Hepatocyte (in vitro differentiated cells): ENCODE measurements at regions not wholly inside any gene's neighbourhood (a gene's known extent, or its start where the extent isn't known, plus 50 kb on each side); places are given as distances from the start of the nearest gene placed in this dataset.

Experiments used
- DNase-seq: peaks from one replicate; pipeline ENCODE4 v3.0.0-alpha.2; 2016; ENCODE audit warnings: low spot score
- H2AFZ ChIP-seq: fragments of 200-600 bp; sonication (generic); 2 replicates; pipeline ENCODE4 v1.6.0; 2016; ENCODE audit warnings: antibody characterized with exemption, mild to moderate bottlenecking
- H3K27ac ChIP-seq: fragments of 200-600 bp; sonication (generic); 2 replicates; pipeline ENCODE4 v1.5.1; 2016; ENCODE audit warnings: mild to moderate bottlenecking
- H3K27me3 ChIP-seq: fragments of 200-600 bp; sonication (generic); 2 replicates; pipeline ENCODE4 v1.6.1; 2016
- H3K36me3 ChIP-seq: fragments of 200-600 bp; sonication (generic); replicated peaks from 2 replicates; pipeline ENCODE4 v1.5.1; 2016; ENCODE audit warnings: low read depth; ENCODE audit not compliant: insufficient read depth
- H3K4me1 ChIP-seq: fragments of 200-600 bp; sonication (generic); 2 replicates; pipeline ENCODE4 v1.5.1; 2016; ENCODE audit warnings: mild to moderate bottlenecking, moderate library complexity; ENCODE audit not compliant: insufficient read depth
- H3K4me2 ChIP-seq: fragments of 200-600 bp; sonication (generic); 2 replicates; pipeline ENCODE4 v1.6.0; 2016
- H3K4me3 ChIP-seq: fragments of 200-600 bp; sonication (generic); 2 replicates; pipeline ENCODE4 v1.5.1; 2016; ENCODE audit warnings: mild to moderate bottlenecking
- H3K79me2 ChIP-seq: fragments of 200-600 bp; sonication (generic); 2 replicates; pipeline ENCODE4 v1.6.0; 2017; ENCODE audit warnings: mild to moderate bottlenecking
- H3K9me2 ChIP-seq: fragments of 200-600 bp; sonication (generic); replicated peaks from 2 replicates; pipeline ENCODE4 v1.6.0; 2017; ENCODE audit warnings: mild to moderate bottlenecking; ENCODE audit not compliant: insufficient read depth
- H3K9me3 ChIP-seq: fragments of 200-600 bp; sonication (generic); 2 replicates; pipeline ENCODE4 v1.5.1; 2016; ENCODE audit warnings: low read depth, mild to moderate bottlenecking
- H4K20me1 ChIP-seq: fragments of 200-600 bp; sonication (generic); 2 replicates; pipeline ENCODE4 v1.6.0; 2016; ENCODE audit warnings: mild to moderate bottlenecking; ENCODE audit not compliant: insufficient read depth, poor library complexity, severe bottlenecking
- EZH2 ChIP-seq: fragments of 200-600 bp; sonication (generic); IDR thresholded peaks from 2 replicates; pipeline ENCODE4 v1.6.1; 2016; ENCODE audit warnings: antibody characterized with exemption, mild to moderate bottlenecking, borderline replicate concordance
- EZH2phosphoT487 ChIP-seq: fragments of 200-600 bp; sonication (generic); IDR thresholded peaks from one replicate; pipeline ENCODE4 v1.6.1; 2018; ENCODE audit warnings: antibody characterized with exemption, mild to moderate bottlenecking, low read depth, moderate library complexity; ENCODE audit not compliant: unreplicated experiment, severe bottlenecking
- whole genome bisulfite sequencing: methylation state at CpG from one replicate; pipeline ENCODE4 v1.1.6; 2016; ENCODE audit warnings: low lambda C conversion rate; ENCODE audit errors: missing lambda C conversion rate; 5-methylcytosine and 5-hydroxymethylcytosine counted together
- TF ChIP-seq, protein P1 (sequence below): fragments of 200-600 bp; sonication (generic); IDR thresholded peaks from 2 replicates; pipeline ENCODE4 v1.5.1; 2016; ENCODE audit warnings: antibody characterized with exemption, mild to moderate bottlenecking; ENCODE audit not compliant: poor library complexity

DNA sequence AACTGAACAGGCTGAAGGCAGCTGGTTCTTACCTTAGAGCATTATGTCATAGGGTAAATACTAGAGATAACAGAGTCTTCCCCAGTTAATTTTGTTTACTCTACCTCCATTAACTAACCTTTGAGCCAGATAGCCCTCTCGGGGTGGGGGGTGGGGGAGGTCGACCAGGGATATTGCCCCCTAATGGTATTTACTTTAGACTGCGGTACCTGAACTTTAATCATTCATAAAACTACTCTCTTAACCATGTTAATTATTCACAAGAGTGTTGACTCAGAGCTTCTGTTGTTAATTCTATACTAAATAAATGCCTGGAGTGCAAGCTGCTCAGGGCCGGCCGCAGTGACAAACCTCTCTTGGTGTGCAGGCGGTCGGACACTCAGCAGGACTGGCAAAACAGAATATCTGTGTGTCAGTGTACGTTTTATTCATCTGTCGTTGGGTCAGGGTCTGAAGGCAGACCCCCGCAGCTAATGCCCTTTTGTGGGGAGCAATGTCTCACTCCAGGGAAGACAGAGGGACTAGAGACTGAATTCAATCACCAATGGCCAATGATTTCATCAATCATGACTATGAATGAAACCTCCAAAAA lies 152.4 kb upstream of the COL21A1 start:
- Histone ChIP-seq H3K9me3 (peaks cover 4% of the 10 kb centered on the region), H3K27ac (peak overlapping the region; percentile 72), H3K9me2 (no peaks in the 10 kb centered on the region), H3K27me3 (no peaks in the 10 kb centered on the region), H3K4me3 (no peak overlapping the region), H4K20me1 (no peaks in the 10 kb centered on the region), H3K4me2 (peak overlapping the region; percentile 67), H3K36me3 (no peaks in the 10 kb centered on the region), H2AFZ (no peak overlapping the region), H3K4me1 (peaks cover 26% of the 10 kb centered on the region), H3K79me2 (no peaks in the 10 kb centered on the region)
- WGBS: 19% methylated on average over 10 of the region's 10 CpGs
- TF ChIP-seq EZH2phosphoT487 (no peak), EZH2 (no peak)
- TF ChIP-seq, protein P1, sequence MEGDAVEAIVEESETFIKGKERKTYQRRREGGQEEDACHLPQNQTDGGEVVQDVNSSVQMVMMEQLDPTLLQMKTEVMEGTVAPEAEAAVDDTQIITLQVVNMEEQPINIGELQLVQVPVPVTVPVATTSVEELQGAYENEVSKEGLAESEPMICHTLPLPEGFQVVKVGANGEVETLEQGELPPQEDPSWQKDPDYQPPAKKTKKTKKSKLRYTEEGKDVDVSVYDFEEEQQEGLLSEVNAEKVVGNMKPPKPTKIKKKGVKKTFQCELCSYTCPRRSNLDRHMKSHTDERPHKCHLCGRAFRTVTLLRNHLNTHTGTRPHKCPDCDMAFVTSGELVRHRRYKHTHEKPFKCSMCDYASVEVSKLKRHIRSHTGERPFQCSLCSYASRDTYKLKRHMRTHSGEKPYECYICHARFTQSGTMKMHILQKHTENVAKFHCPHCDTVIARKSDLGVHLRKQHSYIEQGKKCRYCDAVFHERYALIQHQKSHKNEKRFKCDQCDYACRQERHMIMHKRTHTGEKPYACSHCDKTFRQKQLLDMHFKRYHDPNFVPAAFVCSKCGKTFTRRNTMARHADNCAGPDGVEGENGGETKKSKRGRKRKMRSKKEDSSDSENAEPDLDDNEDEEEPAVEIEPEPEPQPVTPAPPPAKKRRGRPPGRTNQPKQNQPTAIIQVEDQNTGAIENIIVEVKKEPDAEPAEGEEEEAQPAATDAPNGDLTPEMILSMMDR: no peak
- peak; percentile 73 for DNase-seq

DNA sequence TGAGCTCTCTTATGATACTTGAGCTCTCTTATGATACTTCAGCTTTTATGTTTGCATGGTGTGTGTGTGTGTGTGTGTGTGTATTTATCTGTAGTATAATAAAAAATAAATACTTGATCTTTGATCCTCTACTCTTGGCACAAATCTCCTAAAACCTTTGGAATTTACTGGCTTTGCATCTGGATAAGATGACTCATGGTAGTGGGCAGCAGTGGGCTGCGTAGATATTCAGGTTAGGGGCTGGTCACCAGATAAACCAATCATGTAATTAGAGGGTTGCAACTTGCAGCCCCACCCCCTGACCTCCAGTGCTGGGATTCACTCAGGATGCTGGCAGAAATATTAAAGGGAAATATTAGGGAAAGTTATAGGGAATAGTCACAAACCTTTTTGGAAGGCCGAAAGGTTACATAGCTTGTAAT lies 151.9 kb upstream of the COL21A1 start:
- H3K9me2 ChIP-seq: no peaks in the 10 kb centered on the region

DNA sequence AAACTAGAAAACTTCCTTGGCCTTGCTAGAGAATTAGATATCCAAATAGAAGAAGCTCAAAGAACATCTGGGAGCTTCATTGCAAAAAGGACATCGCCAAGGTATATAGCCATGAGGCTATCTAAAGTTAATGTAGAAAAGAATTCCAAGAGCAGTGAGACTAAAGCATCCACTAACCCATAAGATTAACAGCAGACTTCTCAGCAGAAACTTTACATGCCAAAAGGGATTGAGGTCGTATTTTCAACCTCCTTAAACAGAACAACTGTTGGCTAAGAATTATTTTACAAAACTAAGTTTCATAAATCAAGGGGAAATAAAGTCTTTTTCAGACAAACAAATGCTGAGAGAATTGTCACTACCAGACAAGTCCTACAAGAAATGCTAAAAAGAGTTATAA lies 149.1 kb upstream of the COL21A1 start:
- no peak overlapping the region for H3K4me2 ChIP-seq
- DNase-seq: no peak
- no peaks in the 10 kb centered on the region for H3K36me3 ChIP-seq
- H3K4me1 ChIP-seq: peaks cover 15% of the 10 kb centered on the region
- H4K20me1 ChIP-seq: no peaks in the 10 kb centered on the region
- TF ChIP-seq EZH2phosphoT487: no peak
- WGBS: 89% methylated on average over 2 of the region's 2 CpGs
- H3K79me2 ChIP-seq: no peaks in the 10 kb centered on the region
- peak overlapping the region; percentile 16 for H3K27ac ChIP-seq
- H3K4me3 ChIP-seq: no peak overlapping the region
- no peaks in the 10 kb centered on the region for H3K9me2 ChIP-seq
- no peaks in the 10 kb centered on the region for H3K9me3 ChIP-seq
- H2AFZ ChIP-seq: no peak overlapping the region
- no peaks in the 10 kb centered on the region for H3K27me3 ChIP-seq

More for the DNA sequence above, 151.9 kb upstream of the COL21A1 start:
- Histone ChIP-seq H3K36me3 (no peaks in the 10 kb centered on the region), H2AFZ (no peak overlapping the region), H3K4me1 (peaks cover 23% of the 10 kb centered on the region), H3K27me3 (no peaks in the 10 kb centered on the region), H3K27ac (peak overlapping the region; percentile 72), H3K79me2 (no peaks in the 10 kb centered on the region), H4K20me1 (no peaks in the 10 kb centered on the region), H3K4me3 (no peak overlapping the region), H3K9me3 (peaks cover 4% of the 10 kb centered on the region), H3K4me2 (peak overlapping the region; percentile 24)
- DNase-seq: peak; percentile 49
- TF ChIP-seq, protein P1: no peak
- TF ChIP-seq EZH2phosphoT487 (no peak), EZH2 (no peak)
- 9% methylated on average over 2 of the region's 2 CpGs for WGBS

DNA sequence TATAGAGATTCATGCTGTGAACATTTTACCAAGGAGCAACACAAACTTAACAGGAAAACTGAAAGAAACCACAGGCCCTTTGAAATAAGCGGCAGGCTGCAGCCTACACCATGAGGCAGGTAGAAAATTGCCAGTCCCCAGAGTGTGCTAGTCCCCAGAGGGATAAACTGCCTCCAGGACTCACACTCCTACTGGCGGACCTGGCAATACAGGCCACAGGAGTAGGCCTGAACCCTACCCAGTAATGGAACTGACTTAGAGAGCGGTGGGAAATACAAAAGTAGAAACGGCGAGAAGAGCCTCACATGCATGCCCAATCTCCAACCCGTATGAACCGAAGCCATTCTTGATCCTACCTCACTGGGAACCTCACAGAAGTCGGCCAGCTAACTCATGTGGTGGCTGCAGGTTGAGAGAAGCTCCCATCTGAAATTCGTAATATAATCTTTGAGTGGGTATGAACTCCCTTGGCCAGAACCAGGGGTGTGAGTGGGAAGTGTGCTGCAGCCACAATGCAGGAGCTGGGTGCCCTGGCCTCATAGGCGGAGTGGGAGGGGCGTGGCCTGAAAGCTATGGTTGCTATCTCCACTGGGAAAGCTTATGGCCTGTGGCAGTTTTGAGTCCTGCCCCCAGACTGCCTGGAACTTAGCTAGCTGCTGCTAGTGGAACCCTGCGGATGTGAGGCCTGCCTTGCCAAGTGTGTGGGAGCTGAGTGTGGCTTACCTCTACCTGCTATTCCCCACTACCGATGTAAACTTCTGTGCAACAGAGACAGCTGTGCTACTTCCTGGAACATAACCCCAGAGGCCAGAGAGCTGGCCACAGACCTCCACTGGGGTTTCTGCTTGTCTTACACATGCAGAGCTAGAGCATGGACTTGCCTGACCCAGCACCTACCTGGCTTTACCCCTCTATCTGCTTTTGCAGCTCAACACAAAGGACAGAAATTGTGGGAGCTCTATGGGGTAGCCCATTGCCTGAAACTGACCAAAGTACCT lies 146.5 kb upstream of the COL21A1 start:
- no peak overlapping the region for H3K4me2 ChIP-seq
- H3K79me2 ChIP-seq: no peaks in the 10 kb centered on the region
- H3K4me3 ChIP-seq: no peak overlapping the region
- no peak for TF ChIP-seq EZH2
- no peak for DNase-seq
- no peak overlapping the region for H2AFZ ChIP-seq
- H3K9me3 ChIP-seq: peaks cover 8% of the 10 kb centered on the region
- WGBS: 96% methylated on average over 13 of the region's 13 CpGs
- H3K36me3 ChIP-seq: no peaks in the 10 kb centered on the region
- H3K9me2 ChIP-seq: no peaks in the 10 kb centered on the region
- H3K27me3 ChIP-seq: no peaks in the 10 kb centered on the region
- H3K4me1 ChIP-seq: peaks cover 13% of the 10 kb centered on the region
- H4K20me1 ChIP-seq: no peaks in the 10 kb centered on the region
- H3K27ac ChIP-seq: no peak overlapping the region
